Mesendoderm (in vitro differentiated cells): ENCODE measurements at regions not wholly inside any gene's neighbourhood (a gene's known extent, or its start where the extent isn't known, plus 50 kb on each side); places are given as distances from the start of the nearest gene placed in this dataset.

Source experiments
- DNase-seq: peaks from one replicate; pipeline ENCODE4 v3.0.0; 2013
- H2AK5ac ChIP-seq: 2 replicates; pipeline ENCODE4 v1.6.1; 2013; ENCODE audit warnings: low read length, inconsistent platforms
- H2BK120ac ChIP-seq: 2 replicates; pipeline ENCODE4 v1.6.1; 2013; ENCODE audit warnings: low read depth, mild to moderate bottlenecking, low read length, moderate library complexity, mixed read lengths
- H2BK15ac ChIP-seq: replicated peaks from 2 replicates; pipeline ENCODE4 v1.6.1; 2013; ENCODE audit warnings: low read depth, mild to moderate bottlenecking, moderate library complexity
- H2BK5ac ChIP-seq: 2 replicates; pipeline ENCODE4 v1.6.1; 2013; ENCODE audit warnings: low read length, inconsistent platforms
- H3K18ac ChIP-seq: 2 replicates; pipeline ENCODE4 v1.6.1; 2013; ENCODE audit warnings: mild to moderate bottlenecking, low read length, mixed read lengths
- H3K23ac ChIP-seq: one replicate; pipeline ENCODE4 v1.6.1; 2013; ENCODE audit warnings: low read length
- H3K27ac ChIP-seq: 2 replicates; pipeline ENCODE4 v1.5.1; 2013; ENCODE audit warnings: low read depth, mild to moderate bottlenecking, inconsistent platforms, low read length, moderate library complexity
- H3K27me3 ChIP-seq: 2 replicates; pipeline ENCODE4 v1.6.1; 2013; ENCODE audit warnings: low read length, control low read depth, mild to moderate bottlenecking, inconsistent platforms; ENCODE audit not compliant: insufficient read depth, poor library complexity
- H3K36me3 ChIP-seq: 2 replicates; pipeline ENCODE4 v1.6.1; 2013; ENCODE audit warnings: low read length, inconsistent platforms; ENCODE audit not compliant: control insufficient read depth, insufficient read depth
- H3K4ac ChIP-seq: one replicate; pipeline ENCODE4 v1.6.1; 2013; ENCODE audit warnings: low read depth, mild to moderate bottlenecking, low read length, moderate library complexity
- H3K4me1 ChIP-seq: 2 replicates; pipeline ENCODE4 v1.6.1; 2013; ENCODE audit warnings: low read depth, low read length, inconsistent platforms; ENCODE audit not compliant: control insufficient read depth
- H3K4me2 ChIP-seq: 2 replicates; pipeline ENCODE4 v1.6.1; 2013; ENCODE audit warnings: low read length
- H3K4me3 ChIP-seq: 2 replicates; pipeline ENCODE4 v1.5.1; 2013; ENCODE audit warnings: mild to moderate bottlenecking, low read length
- H3K56ac ChIP-seq: one replicate; pipeline ENCODE4 v1.6.1; 2013; ENCODE audit warnings: low read length
- H3K79me1 ChIP-seq: 2 replicates; pipeline ENCODE4 v1.6.1; 2013; ENCODE audit warnings: low read length, inconsistent platforms
- H3K79me2 ChIP-seq: 2 replicates; pipeline ENCODE4 v1.6.1; 2013; ENCODE audit warnings: mild to moderate bottlenecking, low read length; ENCODE audit not compliant: control insufficient read depth, insufficient read depth
- H3K9ac ChIP-seq: 2 replicates; pipeline ENCODE4 v1.6.1; 2013; ENCODE audit warnings: low read length, inconsistent platforms
- H4K5ac ChIP-seq: one replicate; pipeline ENCODE4 v1.6.1; 2013; ENCODE audit warnings: low read length
- H4K8ac ChIP-seq: one replicate; pipeline ENCODE4 v1.6.1; 2013; ENCODE audit warnings: low read depth, mild to moderate bottlenecking, control low read depth, low read length, moderate library complexity
- WGBS: extraction: QIAGEN DNeasy Blood & Tissue Kit; methylation state at CpG from one replicate; pipeline ENCODE4 v1.1.7; 2013; ENCODE audit warnings: low lambda C conversion rate, missing lambda C conversion rate; ENCODE audit not compliant: insufficient coverage; ENCODE audit errors: extremely low coverage; 5-methylcytosine and 5-hydroxymethylcytosine counted together

DNA sequence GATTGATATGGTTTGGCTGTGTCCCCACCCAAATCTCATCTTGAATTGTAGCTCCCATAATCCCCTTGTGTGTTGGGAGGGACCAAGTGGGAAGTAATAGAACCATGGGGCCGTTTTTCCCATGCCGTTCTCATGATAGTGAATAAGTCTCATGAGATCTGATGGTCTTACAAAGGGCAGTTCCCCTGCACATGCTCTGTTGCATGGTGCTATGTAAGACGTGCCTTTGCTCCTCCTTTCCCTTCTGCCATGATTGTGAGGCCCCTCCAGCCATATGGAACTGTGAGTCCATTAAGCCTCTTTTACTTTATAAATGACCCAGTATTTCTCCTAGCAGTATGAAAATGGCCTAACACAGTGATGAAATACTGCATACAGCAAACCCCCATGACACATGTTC lies 84.8 kb upstream of the SELENOP start:
- Histone ChIP-seq H3K79me1 (no peaks in the 10 kb centered on the region), H4K8ac (no peak overlapping the region)

DNA sequence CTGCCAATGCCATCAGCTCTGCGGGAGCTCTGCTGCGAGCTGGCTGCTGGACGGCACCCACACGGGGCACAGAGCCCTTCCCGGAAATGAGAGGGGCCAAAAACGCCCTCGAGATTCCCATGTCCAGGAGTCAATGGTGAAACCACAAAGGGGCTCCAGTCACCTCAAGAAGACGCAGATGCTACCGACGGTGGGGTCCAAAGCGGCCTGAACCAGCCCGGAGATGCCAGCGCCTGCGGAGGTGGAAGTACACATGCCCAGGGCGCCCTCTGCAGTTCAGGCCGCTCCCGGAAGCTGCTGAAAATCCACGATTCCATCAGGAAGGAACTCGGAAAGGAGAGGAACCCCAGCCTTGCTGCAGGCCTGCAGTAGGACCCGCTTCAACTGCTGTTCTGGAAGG lies 82.4 kb upstream of the SELENOP start:
- Histone ChIP-seq H3K56ac (peak overlapping the region; percentile 70), H3K18ac (peak overlapping the region; percentile 22), H3K27me3 (no peaks in the 10 kb centered on the region), H3K79me1 (no peaks in the 10 kb centered on the region), H3K36me3 (no peaks in the 10 kb centered on the region), H3K4me3 (no peak overlapping the region), H3K4ac (no peak overlapping the region), H3K79me2 (no peaks in the 10 kb centered on the region), H3K4me1 (no peaks in the 10 kb centered on the region), H3K27ac (peak overlapping the region; percentile 73), H4K5ac (no peak overlapping the region), H3K23ac (no peak overlapping the region), H3K4me2 (no peak overlapping the region), H2BK15ac (no peak overlapping the region), H3K9ac (no peak overlapping the region), H4K8ac (no peak overlapping the region), H2AK5ac (no peak overlapping the region), H2BK120ac (no peak overlapping the region), H2BK5ac (peak overlapping the region; percentile 84)
- peak; percentile 79 for DNase-seq
- WGBS = no CpG with 5 or more reads among the region's 20 CpGs

More for the DNA sequence above, 84.8 kb upstream of the SELENOP start:
- Histone ChIP-seq H2BK15ac (no peak overlapping the region), H3K4ac (no peak overlapping the region), H3K18ac (no peak overlapping the region), H3K27me3 (no peaks in the 10 kb centered on the region), H3K4me2 (no peak overlapping the region), H3K36me3 (no peaks in the 10 kb centered on the region), H3K79me2 (no peaks in the 10 kb centered on the region), H2BK5ac (no peak overlapping the region), H2BK120ac (no peak overlapping the region), H3K4me1 (no peaks in the 10 kb centered on the region), H3K27ac (no peak overlapping the region), H2AK5ac (no peak overlapping the region), H3K4me3 (no peak overlapping the region), H3K56ac (no peak overlapping the region), H3K23ac (no peak overlapping the region), H4K5ac (no peak overlapping the region), H3K9ac (no peak overlapping the region)
- no CpG with 5 or more reads among the region's 3 CpGs for WGBS
- no peak for DNase-seq

DNA sequence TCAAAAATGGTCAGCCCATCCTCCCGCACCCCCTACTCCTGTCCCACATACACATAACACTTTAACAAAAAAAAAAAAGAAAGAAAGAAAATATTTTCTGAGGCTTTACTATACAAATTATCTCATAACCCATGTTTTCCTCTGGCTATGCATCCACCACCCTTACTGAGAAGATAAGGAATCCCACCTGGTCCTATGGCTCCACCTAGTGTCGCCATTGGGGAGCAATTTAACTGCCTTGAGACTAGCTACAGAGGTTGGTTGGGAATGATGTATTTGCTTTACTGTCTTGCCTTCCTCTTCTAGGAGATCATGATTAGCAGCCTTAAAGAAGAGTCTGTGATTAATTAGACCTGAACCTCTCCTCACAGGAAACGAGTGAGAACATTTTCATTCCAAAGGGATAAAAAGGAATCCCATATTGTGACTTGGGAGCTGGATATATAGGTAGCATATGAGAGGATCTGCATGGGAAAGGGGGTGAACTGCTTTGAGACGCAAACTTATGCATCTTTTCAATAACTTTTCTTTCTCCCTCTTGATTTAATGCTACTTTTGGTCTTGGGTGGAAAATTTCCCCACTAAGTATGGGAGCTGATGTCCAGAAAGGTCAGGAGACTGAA lies 77.7 kb upstream of the SELENOP start:
- Histone ChIP-seq H3K4me2 (no peak overlapping the region), H2BK120ac (no peak overlapping the region), H3K4me3 (no peak overlapping the region), H4K5ac (no peak overlapping the region), H3K79me2 (no peaks in the 10 kb centered on the region), H3K27me3 (no peaks in the 10 kb centered on the region), H2BK15ac (no peak overlapping the region), H3K18ac (no peak overlapping the region), H3K23ac (no peak overlapping the region), H3K79me1 (no peaks in the 10 kb centered on the region), H2BK5ac (no peak overlapping the region), H3K9ac (no peak overlapping the region), H4K8ac (no peak overlapping the region), H3K27ac (no peak overlapping the region), H3K36me3 (no peaks in the 10 kb centered on the region), H2AK5ac (no peak overlapping the region), H3K4ac (no peak overlapping the region), H3K56ac (no peak overlapping the region), H3K4me1 (no peaks in the 10 kb centered on the region)
- peak; percentile 84 for DNase-seq
- WGBS = no CpG with 5 or more reads among the region's 4 CpGs

DNA sequence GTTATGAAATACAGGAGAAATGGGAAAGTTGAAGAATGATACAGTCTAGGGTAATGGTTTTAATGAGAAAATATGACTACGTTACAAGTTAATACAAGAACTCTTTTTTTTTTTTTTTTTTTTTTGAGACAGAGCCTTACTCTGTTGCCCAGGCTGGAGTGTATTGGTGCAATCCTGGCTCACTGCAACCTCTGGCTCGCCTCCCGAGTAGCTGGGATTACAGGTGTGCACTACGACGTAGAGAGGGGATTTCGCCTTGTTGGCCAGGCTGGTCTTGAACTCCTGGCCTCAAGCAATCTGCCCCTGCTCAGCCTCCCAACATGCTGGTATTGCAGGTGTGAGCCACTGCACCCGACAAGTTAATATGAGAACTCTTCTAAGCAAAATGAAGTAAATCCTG lies 77.1 kb upstream of the SELENOP start:
- no peak overlapping the region for H3K9ac ChIP-seq
- H3K4me3 ChIP-seq = no peak overlapping the region
- no peak overlapping the region for H3K56ac ChIP-seq
- no peaks in the 10 kb centered on the region for H3K79me2 ChIP-seq
- WGBS = no CpG with 5 or more reads among the region's 7 CpGs
- no peak overlapping the region for H2AK5ac ChIP-seq
- H2BK120ac ChIP-seq = no peak overlapping the region
- no peaks in the 10 kb centered on the region for H3K27me3 ChIP-seq
- no peaks in the 10 kb centered on the region for H3K79me1 ChIP-seq
- no peak overlapping the region for H3K23ac ChIP-seq
- H4K5ac ChIP-seq = no peak overlapping the region
- H3K18ac ChIP-seq = no peak overlapping the region
- no peaks in the 10 kb centered on the region for H3K36me3 ChIP-seq
- no peaks in the 10 kb centered on the region for H3K4me1 ChIP-seq
- no peak overlapping the region for H3K4ac ChIP-seq
- H3K27ac ChIP-seq = no peak overlapping the region
- H4K8ac ChIP-seq = no peak overlapping the region
- no peak overlapping the region for H2BK15ac ChIP-seq
- no peak overlapping the region for H2BK5ac ChIP-seq
- no peak for DNase-seq
- H3K4me2 ChIP-seq = no peak overlapping the region

DNA sequence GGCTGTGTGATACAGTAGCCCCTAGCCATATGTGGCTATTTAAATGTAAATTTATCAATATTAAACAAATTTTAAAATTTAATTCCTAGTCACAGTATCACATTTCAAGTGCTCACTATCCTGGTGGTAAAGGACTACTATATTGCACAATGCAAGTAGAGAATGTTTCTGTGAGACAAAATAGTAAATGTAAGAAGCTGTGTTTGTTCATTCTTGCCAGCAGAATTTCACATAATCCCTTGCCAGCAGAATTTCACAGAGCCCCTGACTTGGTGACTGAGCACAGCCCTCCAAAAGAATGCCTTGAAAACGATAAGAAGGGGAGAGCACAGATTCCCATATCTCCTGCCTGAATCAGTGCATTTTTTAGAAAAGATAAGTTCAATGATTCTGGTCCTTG lies 75.9 kb upstream of the SELENOP start:
- Histone ChIP-seq H3K27ac (no peak overlapping the region), H3K4ac (no peak overlapping the region), H3K4me2 (no peak overlapping the region), H4K5ac (no peak overlapping the region), H3K36me3 (no peaks in the 10 kb centered on the region), H3K18ac (no peak overlapping the region), H3K4me1 (no peaks in the 10 kb centered on the region), H3K4me3 (no peak overlapping the region), H2BK5ac (no peak overlapping the region), H3K56ac (no peak overlapping the region), H3K79me1 (no peaks in the 10 kb centered on the region), H2AK5ac (no peak overlapping the region), H2BK120ac (no peak overlapping the region), H3K9ac (no peak overlapping the region), H2BK15ac (no peak overlapping the region), H3K79me2 (no peaks in the 10 kb centered on the region), H4K8ac (no peak overlapping the region), H3K23ac (no peak overlapping the region), H3K27me3 (no peaks in the 10 kb centered on the region)
- WGBS = no CpG with 5 or more reads among the region's 1 CpG
- DNase-seq = no peak

GRCh38 chr5:42887097-42887496 lies 75.4 kb upstream of the SELENOP start:
- H3K23ac ChIP-seq = no peak overlapping the region
- no peaks in the 10 kb centered on the region for H3K36me3 ChIP-seq
- H3K4me1 ChIP-seq = no peaks in the 10 kb centered on the region
- no peaks in the 10 kb centered on the region for H3K79me1 ChIP-seq
- DNase-seq = no peak
- H4K8ac ChIP-seq = no peak overlapping the region
- H3K9ac ChIP-seq = no peak overlapping the region
- H2BK120ac ChIP-seq = no peak overlapping the region
- H3K79me2 ChIP-seq = no peaks in the 10 kb centered on the region
- H4K5ac ChIP-seq = no peak overlapping the region
- no peak overlapping the region for H3K4me3 ChIP-seq
- H3K18ac ChIP-seq = no peak overlapping the region
- no peak overlapping the region for H2BK5ac ChIP-seq
- H3K56ac ChIP-seq = no peak overlapping the region
- WGBS = no CpG with 5 or more reads among the region's 6 CpGs
- H3K27me3 ChIP-seq = no peaks in the 10 kb centered on the region
- no peak overlapping the region for H2AK5ac ChIP-seq
- no peak overlapping the region for H3K4ac ChIP-seq
- no peak overlapping the region for H3K27ac ChIP-seq
- H3K4me2 ChIP-seq = no peak overlapping the region
- H2BK15ac ChIP-seq = no peak overlapping the region
